ENCODE measurements at regions not wholly inside any gene's neighbourhood (a gene's known extent, or its start where the extent isn't known, plus 50 kb on each side); places are given as distances from the start of the nearest gene placed in this dataset.

- TF ChIP-seq CTCF (IDR thresholded peaks at IDR 0.05) (no peak), EP300 (IDR thresholded peaks at IDR 0.05; ENCODE audit: low read depth) (no peak)
Measured at GRCh38 chr16:22719945-22720344, 94.0 kb upstream of the HS3ST2 start.
